OCI-LY3 (cell line): ENCODE measurements at regions not wholly inside any gene's neighbourhood (a gene's known extent, or its start where the extent isn't known, plus 50 kb on each side); places are given as distances from the start of the nearest gene placed in this dataset.

Experiments
- CTCF ChIP-seq: fragments of 200-600, 300-600 bp; sonication (generic); IDR thresholded peaks from 2 replicates; pipeline ENCODE4 v1.5.1; 2014; ENCODE audit warnings: antibody characterized with exemption, low read length, low read depth
- EZH2phosphoT487 ChIP-seq: fragments of 200-600 bp; shearing (Covaris generic); IDR thresholded peaks from 2 replicates; pipeline ENCODE4 v1.6.1; 2018; ENCODE audit warnings: antibody characterized with exemption, mixed run types, low read depth

GRCh38 chr4:17397611-17398010, 114.3 kb downstream of the QDPR start:
- TF ChIP-seq CTCF (no peak), EZH2phosphoT487 (no peak)
